ENCODE measurements at regions not wholly inside any gene's neighbourhood (a gene's known extent, or its start where the extent isn't known, plus 50 kb on each side); places are given as distances from the start of the nearest gene placed in this dataset.

DNA sequence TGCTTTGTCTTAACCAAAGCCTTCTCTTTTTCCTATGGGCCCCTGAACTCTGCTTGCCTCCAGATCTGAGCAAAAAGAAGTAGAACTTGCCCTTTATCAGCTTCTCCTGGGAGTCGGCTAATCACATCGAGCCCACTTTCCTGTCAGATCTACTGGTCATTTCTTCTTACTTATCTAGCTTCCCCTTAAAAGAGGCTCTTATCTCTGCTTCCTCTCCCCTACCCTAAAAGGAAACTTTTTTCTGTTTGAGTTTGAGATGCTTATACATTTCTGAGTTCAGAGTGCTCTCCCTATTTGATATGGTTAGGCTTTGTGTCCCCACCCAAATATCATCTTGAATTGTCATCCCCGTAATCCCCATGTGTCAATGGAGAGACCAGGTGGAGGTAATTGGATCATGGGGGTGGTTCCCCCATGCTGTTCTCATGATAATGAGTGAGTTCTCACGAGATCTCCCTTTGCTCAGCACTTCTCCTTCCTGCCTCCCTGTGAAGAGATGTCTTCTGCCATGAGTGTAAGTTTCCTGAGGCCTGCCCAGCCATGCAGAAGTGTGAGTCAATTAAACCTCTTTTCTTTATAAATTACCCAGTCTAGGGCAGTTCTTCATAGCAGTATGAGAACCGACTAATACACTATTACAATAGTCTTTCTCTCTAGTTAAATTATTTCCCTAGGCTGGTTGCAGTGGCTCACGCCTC is 114.7 kb upstream of the AMN1 start:
- POLR2A ChIA-PET = no interaction called here
- no peak overlapping the region for H3K4me3 ChIP-seq (ENCODE audit: control insufficient read depth in 1 of 7, extremely low read depth in 1 of 7, insufficient read depth in 4 of 7, low read depth in 2 of 7, low read length in 6 of 7)
- peak in 1 of 3 donors; percentile 39 for DNase-seq
- H3K36me3 ChIP-seq (ENCODE audit: control insufficient read depth in 4 of 4, insufficient read depth in 4 of 4, low read length in 3 of 4) = no peaks in the 10 kb centered on the region
- 46% methylated on average over 5 of the region's 6 CpGs for whole genome bisulfite sequencing (ENCODE audit: insufficient coverage)
- no peaks in the 10 kb centered on the region for H3K27me3 ChIP-seq (replicated peaks in 2 of 5; ENCODE audit: control insufficient read depth in 4 of 5, insufficient read depth in 5 of 5, low read length in 4 of 5)
- H3K27ac ChIP-seq (ENCODE audit: insufficient read depth in 1 of 2, low read depth in 1 of 2, low read length in 2 of 2, poor library complexity in 1 of 2, severe bottlenecking in 2 of 2) = no peak overlapping the region
- peaks cover 2 to 20% (median 12%) of the 10 kb centered on the region in 5 experiments for H3K9me3 ChIP-seq (ENCODE audit: control extremely low read depth in 1 of 5, control insufficient read depth in 4 of 5, insufficient read depth in 2 of 5, low read depth in 1 of 5, low read length in 4 of 5)
- H3K4me1 ChIP-seq (ENCODE audit: control extremely low read depth in 1 of 4, control insufficient read depth in 4 of 4, insufficient read depth in 4 of 4, low read length in 3 of 4) = no peaks in the 10 kb centered on the region
- CTCF ChIA-PET = no interaction called here

DNA sequence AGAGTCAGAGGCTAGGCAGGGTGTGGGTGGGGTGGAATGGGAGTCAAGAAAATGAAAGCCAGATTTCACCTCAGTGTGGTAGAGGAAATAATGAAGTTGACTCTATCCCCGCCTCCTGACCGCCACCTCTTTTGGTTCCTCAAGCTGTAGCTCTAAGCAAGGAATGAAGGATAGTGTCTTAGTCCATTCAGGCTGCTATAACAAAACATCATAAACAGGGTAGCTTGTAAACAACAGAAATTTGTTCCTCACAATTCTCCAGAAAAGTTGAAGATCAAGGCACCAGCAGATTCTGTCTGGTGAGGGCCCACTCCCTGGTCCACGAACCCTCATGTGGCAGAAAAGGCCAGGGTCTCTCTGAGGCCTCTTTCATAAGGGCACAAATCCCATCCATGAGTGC is 109.1 kb upstream of the AMN1 start:
- Histone ChIP-seq H3K4me1 (ENCODE audit: control extremely low read depth in 1 of 4, control insufficient read depth in 4 of 4, insufficient read depth in 4 of 4, low read length in 3 of 4) (peaks cover 3 to 14% (median 9%) of the 10 kb centered on the region in 4 experiments), H3K4me3 (ENCODE audit: control insufficient read depth in 1 of 7, extremely low read depth in 1 of 7, insufficient read depth in 4 of 7, low read depth in 2 of 7, low read length in 6 of 7) (no peak overlapping the region), H3K27ac (ENCODE audit: insufficient read depth in 1 of 2, low read depth in 1 of 2, low read length in 2 of 2, poor library complexity in 1 of 2, severe bottlenecking in 2 of 2) (no peak overlapping the region), H3K27me3 (replicated peaks in 2 of 5; ENCODE audit: control insufficient read depth in 4 of 5, insufficient read depth in 5 of 5, low read length in 4 of 5) (no peaks in the 10 kb centered on the region), H3K36me3 (ENCODE audit: control insufficient read depth in 4 of 4, insufficient read depth in 4 of 4, low read length in 3 of 4) (no peaks in the 10 kb centered on the region), H3K9me3 (ENCODE audit: control extremely low read depth in 1 of 5, control insufficient read depth in 4 of 5, insufficient read depth in 2 of 5, low read depth in 1 of 5, low read length in 4 of 5) (peaks cover 0 to 19% (median 3%) of the 10 kb centered on the region in 5 experiments)
- DNase-seq = no peak
- no CpG with 5 or more reads among the region's 3 CpGs for WGBS (ENCODE audit: insufficient coverage)
- CTCF ChIA-PET = no interaction called here
- POLR2A ChIA-PET = no interaction called here

GRCh38 chr12:31835276-31835882 is 106.6 kb upstream of the AMN1 start:
- H3K27ac ChIP-seq (ENCODE audit: insufficient read depth in 1 of 2, low read depth in 1 of 2, low read length in 2 of 2, poor library complexity in 1 of 2, severe bottlenecking in 2 of 2) = no peak overlapping the region
- peak overlapping the region in 1 of 7 experiments; percentile 20 for H3K4me3 ChIP-seq (ENCODE audit: control insufficient read depth in 1 of 7, extremely low read depth in 1 of 7, insufficient read depth in 4 of 7, low read depth in 2 of 7, low read length in 6 of 7)
- H3K4me1 ChIP-seq (ENCODE audit: control extremely low read depth in 1 of 4, control insufficient read depth in 4 of 4, insufficient read depth in 4 of 4, low read length in 3 of 4) = peaks cover 3 to 26% (median 13%) of the 10 kb centered on the region in 4 experiments
- DNase-seq = no peak
- no peaks in the 10 kb centered on the region for H3K36me3 ChIP-seq (ENCODE audit: control insufficient read depth in 4 of 4, insufficient read depth in 4 of 4, low read length in 3 of 4)
- CTCF ChIA-PET = no interaction called here
- H3K9me3 ChIP-seq (ENCODE audit: control extremely low read depth in 1 of 5, control insufficient read depth in 4 of 5, insufficient read depth in 2 of 5, low read depth in 1 of 5, low read length in 4 of 5) = peaks cover 0 to 26% (median 5%) of the 10 kb centered on the region in 5 experiments
- no peaks in the 10 kb centered on the region for H3K27me3 ChIP-seq (replicated peaks in 2 of 5; ENCODE audit: control insufficient read depth in 4 of 5, insufficient read depth in 5 of 5, low read length in 4 of 5)
- POLR2A ChIA-PET = no interaction called here
- WGBS (ENCODE audit: insufficient coverage) = 100% methylated on average over 1 of the region's 5 CpGs

- no peaks in the 10 kb centered on the region for H3K36me3 ChIP-seq (ENCODE audit: control insufficient read depth in 4 of 4, insufficient read depth in 4 of 4, low read length in 3 of 4)
- DNase-seq = peak in 2 of 3 donors; percentile 21 to 47
- H3K4me1 ChIP-seq (ENCODE audit: control extremely low read depth in 1 of 4, control insufficient read depth in 4 of 4, insufficient read depth in 4 of 4, low read length in 3 of 4) = peaks cover 3 to 26% (median 13%) of the 10 kb centered on the region in 4 experiments
- WGBS (ENCODE audit: insufficient coverage) = no CpG with 5 or more reads among the region's 7 CpGs
- no peak overlapping the region for H3K4me3 ChIP-seq (ENCODE audit: control insufficient read depth in 1 of 7, extremely low read depth in 1 of 7, insufficient read depth in 4 of 7, low read depth in 2 of 7, low read length in 6 of 7)
- peaks cover 0 to 28% (median 5%) of the 10 kb centered on the region in 5 experiments for H3K9me3 ChIP-seq (ENCODE audit: control extremely low read depth in 1 of 5, control insufficient read depth in 4 of 5, insufficient read depth in 2 of 5, low read depth in 1 of 5, low read length in 4 of 5)
- ChIA-PET CTCF (interaction anchor here (1.0 to 1.2 kb wide), 2 partner anchors 43 to 52 kb away, joined by 3 read pairs; no protein-coding TSS in a partner anchor), POLR2A (no interaction called here)
- H3K27me3 ChIP-seq (replicated peaks in 2 of 5; ENCODE audit: control insufficient read depth in 4 of 5, insufficient read depth in 5 of 5, low read length in 4 of 5) = no peaks in the 10 kb centered on the region
- H3K27ac ChIP-seq (ENCODE audit: insufficient read depth in 1 of 2, low read depth in 1 of 2, low read length in 2 of 2, poor library complexity in 1 of 2, severe bottlenecking in 2 of 2) = no peak overlapping the region
Measured at GRCh38 chr12:31834150-31834549, 105.3 kb upstream of the AMN1 start.

GRCh38 chr12:31832740-31833729 is 104.2 kb upstream of the AMN1 start:
- no peaks in the 10 kb centered on the region for H3K36me3 ChIP-seq (ENCODE audit: control insufficient read depth in 4 of 4, insufficient read depth in 4 of 4, low read length in 3 of 4)
- CTCF ChIA-PET = interaction anchor here (1.0 kb wide), 1 partner anchor 50 kb away, joined by 3 read pairs; no protein-coding TSS in a partner anchor
- peak overlapping the region in 3 of 7 experiments; percentile 2 to 42 (median 22) for H3K4me3 ChIP-seq (ENCODE audit: control insufficient read depth in 1 of 7, extremely low read depth in 1 of 7, insufficient read depth in 4 of 7, low read depth in 2 of 7, low read length in 6 of 7)
- peaks cover 3 to 26% (median 13%) of the 10 kb centered on the region in 4 experiments for H3K4me1 ChIP-seq (ENCODE audit: control extremely low read depth in 1 of 4, control insufficient read depth in 4 of 4, insufficient read depth in 4 of 4, low read length in 3 of 4)
- peaks cover 0 to 23% (median 3%) of the 10 kb centered on the region in 5 experiments for H3K9me3 ChIP-seq (ENCODE audit: control extremely low read depth in 1 of 5, control insufficient read depth in 4 of 5, insufficient read depth in 2 of 5, low read depth in 1 of 5, low read length in 4 of 5)
- peak overlapping the region in 1 of 2 experiments; percentile 62 for H3K27ac ChIP-seq (ENCODE audit: insufficient read depth in 1 of 2, low read depth in 1 of 2, low read length in 2 of 2, poor library complexity in 1 of 2, severe bottlenecking in 2 of 2)
- H3K27me3 ChIP-seq (replicated peaks in 2 of 5; ENCODE audit: control insufficient read depth in 4 of 5, insufficient read depth in 5 of 5, low read length in 4 of 5) = no peaks in the 10 kb centered on the region
- WGBS (ENCODE audit: insufficient coverage) = 2% methylated on average over 6 of the region's 7 CpGs
- POLR2A ChIA-PET = no interaction called here
- DNase-seq = peak; percentile 49 to 94 (median 88)

GRCh38 chr12:31828071-31828470 is 99.2 kb upstream of the AMN1 start:
- H3K9me3 ChIP-seq (ENCODE audit: control extremely low read depth in 1 of 5, control insufficient read depth in 4 of 5, insufficient read depth in 2 of 5, low read depth in 1 of 5, low read length in 4 of 5) = peaks cover 0 to 26% (median 7%) of the 10 kb centered on the region in 5 experiments
- POLR2A ChIA-PET = no interaction called here

More at GRCh38 chr12:31828071-31828470, 99.2 kb upstream of the AMN1 start:
- DNase-seq = no peak
- Histone ChIP-seq H3K27me3 (replicated peaks in 2 of 5; ENCODE audit: control insufficient read depth in 4 of 5, insufficient read depth in 5 of 5, low read length in 4 of 5) (no peaks in the 10 kb centered on the region), H3K4me1 (ENCODE audit: control extremely low read depth in 1 of 4, control insufficient read depth in 4 of 4, insufficient read depth in 4 of 4, low read length in 3 of 4) (peaks cover 0 to 14% (median 5%) of the 10 kb centered on the region in 4 experiments), H3K27ac (ENCODE audit: insufficient read depth in 1 of 2, low read depth in 1 of 2, low read length in 2 of 2, poor library complexity in 1 of 2, severe bottlenecking in 2 of 2) (no peak overlapping the region), H3K4me3 (ENCODE audit: control insufficient read depth in 1 of 7, extremely low read depth in 1 of 7, insufficient read depth in 4 of 7, low read depth in 2 of 7, low read length in 6 of 7) (no peak overlapping the region), H3K36me3 (ENCODE audit: control insufficient read depth in 4 of 4, insufficient read depth in 4 of 4, low read length in 3 of 4) (no peaks in the 10 kb centered on the region)
- CTCF ChIA-PET = no interaction called here
- 100% methylated on average over 2 of the region's 2 CpGs for WGBS (ENCODE audit: insufficient coverage)

All from common myeloid progenitor, CD34-positive (primary cell).